Right forelimb (tissue), 1 donor: ENCODE measurements at regions not wholly inside any gene's neighbourhood (a gene's known extent, or its start where the extent isn't known, plus 50 kb on each side); places are given as distances from the start of the nearest gene placed in this dataset.

Experiments
- DNase-seq: peaks from one replicate; pipeline ENCODE4 v3.0.0-alpha.2; 2018

DNA sequence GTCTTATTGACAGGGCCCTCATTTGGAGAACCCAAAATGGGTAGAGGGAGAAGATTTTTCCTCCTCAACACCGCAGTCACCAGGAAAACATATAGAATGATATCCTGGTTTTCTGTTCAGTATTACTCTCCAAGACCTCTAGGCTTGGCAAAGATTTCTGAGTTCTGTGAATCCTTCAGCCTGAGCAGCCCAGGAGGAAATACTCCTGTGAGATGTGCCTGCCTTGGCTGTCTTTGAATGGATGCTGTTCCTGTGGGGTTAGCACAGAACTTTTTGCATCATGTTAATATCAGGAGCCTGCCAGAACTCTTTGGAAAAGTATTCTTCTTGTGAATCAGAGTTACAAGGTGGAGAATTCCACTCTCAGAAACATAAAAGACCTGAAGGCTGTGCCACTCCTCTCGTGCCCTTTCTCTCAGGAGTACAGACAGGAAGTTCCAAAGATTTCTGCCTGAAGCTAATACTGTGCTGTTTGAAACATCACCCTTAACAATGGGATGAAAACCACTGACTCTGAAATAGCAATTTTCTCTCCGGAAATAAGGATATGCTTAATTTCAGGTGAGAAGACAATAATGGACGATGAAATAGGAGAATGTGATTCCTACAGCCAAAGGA, 520.1 kb upstream of the NBEA start:
- DNase-seq: no peak

- DNase-seq: no peak
Observed at GRCh38 chr13:34422956-34423355, 519.1 kb upstream of the NBEA start.

DNA sequence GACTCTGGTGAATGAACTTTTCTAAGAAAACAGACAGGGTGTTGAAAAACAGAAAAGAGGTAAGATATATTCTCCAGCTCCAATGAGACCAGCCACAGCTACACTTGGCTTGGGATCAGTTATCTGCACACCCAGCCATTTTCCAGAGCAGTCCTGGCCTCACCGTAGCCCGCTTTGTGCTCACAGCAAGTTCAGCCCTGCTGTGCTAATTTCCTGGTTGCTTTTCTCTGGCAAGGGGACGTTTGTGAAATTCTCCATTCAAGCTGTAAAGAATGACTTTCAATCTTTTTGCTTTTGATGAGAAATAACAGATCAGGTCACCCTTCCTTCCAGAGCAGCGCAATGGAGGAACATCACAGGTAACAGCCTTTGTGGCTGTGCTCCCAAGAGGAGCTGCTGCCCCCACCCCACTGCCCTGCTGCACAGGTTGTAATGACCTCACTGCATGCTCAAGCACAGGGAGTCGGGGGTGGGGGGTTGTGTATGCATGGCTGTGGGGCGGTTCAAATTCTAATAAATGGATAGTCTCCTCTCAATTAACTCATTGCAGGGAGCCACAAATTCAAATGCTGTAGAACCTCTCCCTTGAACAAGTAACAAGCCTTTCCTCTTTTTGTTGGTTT, 516.6 kb upstream of the NBEA start:
- DNase-seq: no peak

- no peak for DNase-seq
Observed at GRCh38 chr13:34428911-34429310, 513.2 kb upstream of the NBEA start.

DNA sequence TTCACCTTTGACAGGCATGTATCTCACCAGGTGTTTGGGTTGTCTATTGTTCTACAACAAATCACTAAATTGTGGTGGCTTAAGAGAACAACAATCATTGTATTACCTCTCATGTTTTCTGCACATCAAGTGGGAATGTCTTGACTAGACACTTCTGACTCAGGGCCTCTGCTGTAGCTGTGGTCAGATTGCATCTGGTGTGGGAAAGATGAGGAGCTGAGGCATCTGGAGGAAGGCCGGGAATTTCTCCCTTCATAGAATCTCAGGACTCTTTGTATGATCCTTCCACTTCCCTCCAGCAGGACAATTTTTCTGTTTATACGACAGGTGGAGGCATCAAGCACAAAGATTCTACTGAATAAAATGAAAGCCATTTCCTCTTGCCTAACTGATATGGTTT, 511.8 kb upstream of the NBEA start:
- DNase-seq: no peak

GRCh38 chr13:34431827-34432581, 510.1 kb upstream of the NBEA start:
- no peak for DNase-seq

- DNase-seq: no peak
Observed at GRCh38 chr13:34435338-34435737, 506.7 kb upstream of the NBEA start.

- DNase-seq: no peak
Observed at GRCh38 chr13:34437873-34438272, 504.2 kb upstream of the NBEA start.

GRCh38 chr13:34452831-34453230, 489.2 kb upstream of the NBEA start:
- DNase-seq: no peak

- DNase-seq: peak; percentile 60
Observed at GRCh38 chr13:34458756-34459715, 483.0 kb upstream of the NBEA start.

GRCh38 chr13:34459856-34460255, 482.2 kb upstream of the NBEA start:
- DNase-seq: no peak

DNA sequence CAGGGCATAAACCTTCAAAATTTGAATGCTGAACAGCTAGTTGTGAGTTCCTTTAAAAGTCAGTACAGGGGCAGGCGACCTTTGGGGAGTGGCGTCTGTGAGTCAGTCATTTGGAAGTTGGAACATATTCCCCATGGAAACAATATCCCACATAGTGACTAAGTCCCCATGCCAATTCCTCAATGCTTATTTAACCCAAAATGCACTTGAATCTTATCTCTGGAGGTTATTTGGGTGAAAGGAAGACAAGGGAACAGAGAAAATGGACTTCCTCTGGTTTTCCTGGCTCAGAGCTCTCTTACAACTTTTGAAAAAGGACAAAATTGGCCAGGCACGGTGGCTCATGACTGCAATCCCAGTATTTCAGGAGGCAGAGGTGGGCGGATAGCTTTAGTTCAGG, 479.2 kb upstream of the NBEA start:
- DNase-seq: no peak

DNA sequence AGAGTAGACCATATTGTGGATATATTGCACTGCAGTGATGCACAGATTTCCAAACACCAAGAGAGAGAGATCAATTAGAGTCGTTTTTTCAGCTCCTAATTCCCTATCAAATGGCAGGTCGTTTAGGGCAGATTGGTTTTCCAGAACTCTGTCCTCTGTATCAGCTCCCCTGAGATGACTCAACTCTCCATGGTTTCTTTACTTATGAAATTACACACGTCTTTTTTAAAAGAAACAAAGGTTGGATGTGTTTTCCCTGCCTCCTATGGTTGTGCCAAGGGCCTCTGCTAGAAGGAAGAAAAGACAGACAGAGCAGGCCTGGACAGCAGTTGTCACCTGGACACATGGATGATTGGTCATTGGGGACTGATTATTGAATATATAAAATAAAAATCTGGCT, 478.1 kb upstream of the NBEA start:
- DNase-seq: no peak

- no peak for DNase-seq
Observed at GRCh38 chr13:34465423-34465922, 476.6 kb upstream of the NBEA start.

- no peak for DNase-seq
Observed at GRCh38 chr13:34466301-34466700, 475.8 kb upstream of the NBEA start.

GRCh38 chr13:34467450-34468083, 474.5 kb upstream of the NBEA start:
- no peak for DNase-seq

GRCh38 chr13:34469196-34469986, 472.7 kb upstream of the NBEA start:
- no peak for DNase-seq

GRCh38 chr13:34474187-34474868, 467.7 kb upstream of the NBEA start:
- DNase-seq: no peak

- no peak for DNase-seq
Observed at GRCh38 chr13:34478376-34478775, 463.7 kb upstream of the NBEA start.

DNA sequence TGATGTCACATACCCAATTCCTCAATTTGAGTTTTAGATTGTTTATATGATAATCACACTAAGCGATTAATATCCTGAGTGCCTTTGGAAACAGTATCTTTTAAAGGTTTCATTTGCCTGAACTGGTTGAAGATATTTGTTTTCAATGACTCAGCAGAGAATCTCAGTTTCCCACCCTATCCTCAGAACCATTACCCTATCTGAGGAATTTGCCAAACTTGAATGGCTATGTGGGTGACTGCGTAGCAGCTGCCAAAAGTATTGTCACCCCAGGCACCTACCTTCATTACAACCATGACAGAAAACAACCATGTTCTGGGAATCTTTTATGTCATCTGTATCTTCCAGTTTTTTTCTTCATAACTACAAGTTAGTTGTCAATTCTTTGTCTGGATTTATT, 440.1 kb upstream of the NBEA start:
- no peak for DNase-seq

- no peak for DNase-seq
Observed at GRCh38 chr13:34502621-34503020, 439.4 kb upstream of the NBEA start.
